CD14-positive monocyte (primary cell): ENCODE measurements at regions not wholly inside any gene's neighbourhood (a gene's known extent, or its start where the extent isn't known, plus 50 kb on each side); places are given as distances from the start of the nearest gene placed in this dataset.

Experiments
- DNase-seq, 3 donors: peaks; one replicate each; pipeline ENCODE4 v3.0.0-alpha.2; 2011 to 2022
- H2AFZ ChIP-seq: 2 replicates; pipeline ENCODE4 v1.6.0; 2012; ENCODE audit warnings: mild to moderate bottlenecking, low read depth, low read length, inconsistent platforms; ENCODE audit not compliant: insufficient read depth, poor library complexity, severe bottlenecking
- H3K27ac ChIP-seq, 2 donors: 1 replicate in 1 of 2; 2 replicates in 1 of 2; pipeline ENCODE4 v1.5.1; 2012 to 2013; ENCODE audit warnings: low read length in 2 of 2, control low read depth in 1 of 2, inconsistent platforms in 1 of 2, low read depth in 1 of 2, mild to moderate bottlenecking in 1 of 2
- H3K27me3 ChIP-seq, 2 donors: one replicate each; pipeline versions ENCODE4 v1.6.0 to v1.6.1; 2011 to 2013; ENCODE audit warnings: low read length in 2 of 2; ENCODE audit not compliant: control insufficient read depth in 2 of 2, insufficient read depth in 2 of 2
- H3K36me3 ChIP-seq, 2 donors: replicated peaks in 1 of 2; 1 replicate in 1 of 2; 2 replicates in 1 of 2; pipeline versions ENCODE4 v1.5.1 to v1.6.1; 2012 to 2013; ENCODE audit warnings: low read length in 2 of 2, control low read depth in 1 of 2, inconsistent platforms in 1 of 2, mild to moderate bottlenecking in 1 of 2; ENCODE audit not compliant: insufficient read depth in 2 of 2, control insufficient read depth in 1 of 2
- H3K4me1 ChIP-seq, 2 donors: 1 replicate in 1 of 2; 2 replicates in 1 of 2; pipeline versions ENCODE4 v1.5.1 to v1.6.1; 2012 to 2013; ENCODE audit warnings: low read length in 2 of 2, control low read depth in 1 of 2, inconsistent platforms in 1 of 2, mild to moderate bottlenecking in 1 of 2, moderate library complexity in 1 of 2; ENCODE audit not compliant: insufficient read depth in 2 of 2, control insufficient read depth in 1 of 2
- H3K4me2 ChIP-seq: replicated peaks from 2 replicates; pipeline ENCODE3; 2012; ENCODE audit warnings: low read length, moderate library complexity, mild to moderate bottlenecking; ENCODE audit not compliant: poor library complexity, severe bottlenecking; ENCODE audit errors: extremely low read depth
- H3K4me3 ChIP-seq, 3 experiments: fragments of 200-600 bp in 1 of 3; sonication (generic) in 1 of 3; replicated peaks in 1 of 3; 1 replicate in 2 of 3; 2 replicates in 1 of 3; pipeline ENCODE4 v1.5.1; 2011 to 2013; ENCODE audit warnings: low read length in 3 of 3, mild to moderate bottlenecking in 3 of 3, control low read depth in 2 of 3, low read depth in 2 of 3, inconsistent platforms in 1 of 3, moderate library complexity in 1 of 3
- H3K79me2 ChIP-seq: 2 replicates; pipeline ENCODE4 v1.6.0; 2012; ENCODE audit warnings: mild to moderate bottlenecking, control low read depth, inconsistent platforms, low read length, moderate library complexity; ENCODE audit not compliant: insufficient read depth
- H3K9ac ChIP-seq: 2 replicates; pipeline ENCODE4 v1.6.0; 2017; ENCODE audit warnings: low read length, mild to moderate bottlenecking; ENCODE audit not compliant: insufficient read depth, poor library complexity, severe bottlenecking
- H3K9me3 ChIP-seq, 2 donors: replicated peaks in 1 of 2; 1 replicate in 1 of 2; 2 replicates in 1 of 2; pipeline versions ENCODE4 v1.5.1 to v1.6.1; 2012 to 2013; ENCODE audit warnings: low read length in 2 of 2, control low read depth in 1 of 2; ENCODE audit not compliant: control insufficient read depth in 1 of 2, insufficient read depth in 1 of 2
- H4K20me1 ChIP-seq: 2 replicates; pipeline ENCODE4 v1.6.0; 2012; ENCODE audit warnings: mild to moderate bottlenecking, low read length, control low read depth, moderate library complexity; ENCODE audit not compliant: insufficient read depth
- H3K27ac Mint-ChIP-seq, 7 donors: one replicate each; pipeline ENCODE4 v1.8.0; 2020; ENCODE audit warnings: mild to moderate bottlenecking in 7 of 7, mixed read lengths in 7 of 7, moderate library complexity in 6 of 7, inconsistent platforms in 2 of 7
- H3K27me3 Mint-ChIP-seq, 3 donors: one replicate each; pipeline ENCODE4 v1.8.0; 2021 to 2022; ENCODE audit warnings: low read depth in 3 of 3, mild to moderate bottlenecking in 3 of 3, mixed read lengths in 3 of 3, moderate library complexity in 3 of 3, inconsistent platforms in 1 of 3
- H3K36me3 Mint-ChIP-seq, 2 donors: one replicate each; pipeline ENCODE4 v1.8.0; 2020; ENCODE audit warnings: mixed read lengths in 2 of 2, inconsistent platforms in 1 of 2, mild to moderate bottlenecking in 1 of 2
- H3K4me1 Mint-ChIP-seq: one replicate; pipeline ENCODE4 v1.8.0; 2020; ENCODE audit warnings: mild to moderate bottlenecking, mixed read lengths
- H3K4me3 Mint-ChIP-seq, 2 donors: one replicate each; pipeline ENCODE4 v1.8.0; 2020; ENCODE audit warnings: mild to moderate bottlenecking in 2 of 2, mixed read lengths in 2 of 2, moderate library complexity in 1 of 2
- H3K9me3 Mint-ChIP-seq, 7 donors: one replicate each; pipeline ENCODE4 v1.8.0; 2020 to 2022; ENCODE audit warnings: mixed read lengths in 7 of 7, mild to moderate bottlenecking in 6 of 7, moderate library complexity in 6 of 7, inconsistent platforms in 2 of 7
- WGBS: methylation state at CpG from one replicate; pipeline ENCODE4 v1.1.5; 2013; ENCODE audit warnings: missing lambda C conversion rate; ENCODE audit not compliant: insufficient coverage; 5-methylcytosine and 5-hydroxymethylcytosine counted together
- intact Hi-C, 2 donors: fragments of 100-400 bp; cut with micrococcal nuclease; formaldehyde crosslinking; loops; one replicate each; pipeline versions ENCODE4 v1.15.0 to v1.15.1; 2023
- TF ChIP-seq, protein P1 (sequence below): fragments of 200-600 bp; IDR thresholded peaks from one replicate; pipeline ENCODE4 v1.8.0; 2022; ENCODE audit warnings: antibody characterized with exemption, mild to moderate bottlenecking

GRCh38 chr11:95461858-95462257 is 230.9 kb upstream of the SESN3 start:
- Histone ChIP-seq H2AFZ (no peak overlapping the region), H3K4me1 (no peaks in the 10 kb centered on the region), H3K4me2 (no peak overlapping the region), H4K20me1 (no peaks in the 10 kb centered on the region), H3K9ac (no peak overlapping the region), H3K27ac (no peak overlapping the region), H3K9me3 (peaks cover 0 to 15% of the 10 kb centered on the region in 2 donors), H3K79me2 (no peaks in the 10 kb centered on the region), H3K27me3 (no peaks in the 10 kb centered on the region), H3K4me3 (no peak overlapping the region), H3K36me3 (no peaks in the 10 kb centered on the region)
- intact Hi-C loops, result no loop called here
- Mint-ChIP-seq H3K4me1 (no peaks in the 10 kb centered on the region), H3K36me3 (no peaks in the 10 kb centered on the region), H3K4me3 (no peak overlapping the region), H3K27me3 (peaks cover 0 to 4% (median 0%) of the 10 kb centered on the region in 3 donors), H3K27ac (no peak overlapping the region), H3K9me3 (peaks cover 5 to 16% (median 7%) of the 10 kb centered on the region in 7 donors)
- TF ChIP-seq, protein P1, sequence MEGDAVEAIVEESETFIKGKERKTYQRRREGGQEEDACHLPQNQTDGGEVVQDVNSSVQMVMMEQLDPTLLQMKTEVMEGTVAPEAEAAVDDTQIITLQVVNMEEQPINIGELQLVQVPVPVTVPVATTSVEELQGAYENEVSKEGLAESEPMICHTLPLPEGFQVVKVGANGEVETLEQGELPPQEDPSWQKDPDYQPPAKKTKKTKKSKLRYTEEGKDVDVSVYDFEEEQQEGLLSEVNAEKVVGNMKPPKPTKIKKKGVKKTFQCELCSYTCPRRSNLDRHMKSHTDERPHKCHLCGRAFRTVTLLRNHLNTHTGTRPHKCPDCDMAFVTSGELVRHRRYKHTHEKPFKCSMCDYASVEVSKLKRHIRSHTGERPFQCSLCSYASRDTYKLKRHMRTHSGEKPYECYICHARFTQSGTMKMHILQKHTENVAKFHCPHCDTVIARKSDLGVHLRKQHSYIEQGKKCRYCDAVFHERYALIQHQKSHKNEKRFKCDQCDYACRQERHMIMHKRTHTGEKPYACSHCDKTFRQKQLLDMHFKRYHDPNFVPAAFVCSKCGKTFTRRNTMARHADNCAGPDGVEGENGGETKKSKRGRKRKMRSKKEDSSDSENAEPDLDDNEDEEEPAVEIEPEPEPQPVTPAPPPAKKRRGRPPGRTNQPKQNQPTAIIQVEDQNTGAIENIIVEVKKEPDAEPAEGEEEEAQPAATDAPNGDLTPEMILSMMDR, result no peak
- DNase-seq, result no peak

GRCh38 chr11:95461348-95461747 is 230.3 kb upstream of the SESN3 start:
- H3K4me1 ChIP-seq, result no peaks in the 10 kb centered on the region
- no peaks in the 10 kb centered on the region for H3K79me2 ChIP-seq
- intact Hi-C loops, result no loop called here
- peaks cover 3% of the 10 kb centered on the region for H3K4me1 Mint-ChIP-seq
- H3K36me3 Mint-ChIP-seq, result no peaks in the 10 kb centered on the region
- H4K20me1 ChIP-seq, result no peaks in the 10 kb centered on the region
- TF ChIP-seq, protein P1, result no peak
- peaks cover 5 to 16% (median 7%) of the 10 kb centered on the region in 7 donors for H3K9me3 Mint-ChIP-seq
- H3K4me3 ChIP-seq, result no peak overlapping the region
- H3K27me3 ChIP-seq, result no peaks in the 10 kb centered on the region
- no peak overlapping the region for H2AFZ ChIP-seq
- H3K27ac ChIP-seq, result no peak overlapping the region
- peaks cover 0 to 4% (median 0%) of the 10 kb centered on the region in 3 donors for H3K27me3 Mint-ChIP-seq
- no peak overlapping the region for H3K4me2 ChIP-seq
- H3K36me3 ChIP-seq, result no peaks in the 10 kb centered on the region
- DNase-seq, result no peak
- WGBS, result 86% methylated on average over 2 of the region's 2 CpGs
- H3K27ac Mint-ChIP-seq, result no peak overlapping the region
- H3K9ac ChIP-seq, result no peak overlapping the region
- H3K9me3 ChIP-seq, result peaks cover 0 to 15% of the 10 kb centered on the region in 2 donors
- H3K4me3 Mint-ChIP-seq, result no peak overlapping the region
